Activated CD4-positive, alpha-beta T cell treated with anti-CD3 and anti-CD28 coated beads, Interleukin-2, Interleukin-4, amounts not matched to agents 100 ng/mL and 50 ng/mL, durations not matched to agents 16 hours and 8 hours (primary cell): ENCODE measurements at regions not wholly inside any gene's neighbourhood (a gene's known extent, or its start where the extent isn't known, plus 50 kb on each side); places are given as distances from the start of the nearest gene placed in this dataset.
"Not testable (repeated sequence)": the region's sequence is repeated elsewhere in the genome, so short reads cannot be mapped to it uniquely, and the experiment has no call there.

Experiments used
- DNase-seq: peaks from one replicate; pipeline ENCODE4 v3.0.0-alpha.2; 2020; ENCODE audit warnings: low spot score

GRCh38 chr9:129545876-129546275, 75.0 kb downstream of the C9orf50 start:
- DNase-seq, result not testable (repeated sequence)

GRCh38 chr9:129544761-129545160, 76.1 kb downstream of the C9orf50 start:
- no peak for DNase-seq

GRCh38 chr9:129542741-129543140, 78.2 kb downstream of the C9orf50 start:
- DNase-seq, result no peak

GRCh38 chr9:129541270-129541669, 79.6 kb downstream of the C9orf50 start:
- DNase-seq, result no peak

- DNase-seq, result no peak
These were observed 81.5 kb downstream of the C9orf50 start for GRCh38 chr9:129539446-129539845.

- DNase-seq, result not testable (repeated sequence)
These were observed 89.0 kb downstream of the C9orf50 start for GRCh38 chr9:129531860-129532402.

- DNase-seq, result not testable (repeated sequence)
These were observed 92.9 kb downstream of the C9orf50 start for GRCh38 chr9:129527955-129528354.

- DNase-seq, result no peak
These were observed 95.2 kb downstream of the C9orf50 start for GRCh38 chr9:129525656-129526196.

GRCh38 chr9:129524582-129525270, 96.2 kb downstream of the C9orf50 start:
- DNase-seq, result no peak

- DNase-seq, result no peak
These were observed 96.8 kb downstream of the C9orf50 start for GRCh38 chr9:129523943-129524581.

GRCh38 chr9:129522351-129522750, 98.5 kb downstream of the C9orf50 start:
- no peak for DNase-seq

GRCh38 chr9:129520082-129520481, 100.8 kb downstream of the C9orf50 start:
- DNase-seq, result no peak

GRCh38 chr9:129518074-129518473, 102.8 kb downstream of the C9orf50 start:
- no peak for DNase-seq

GRCh38 chr9:129517006-129517405, 103.9 kb downstream of the C9orf50 start:
- DNase-seq, result no peak

GRCh38 chr9:129514891-129515290, 106.0 kb downstream of the C9orf50 start:
- no peak for DNase-seq

GRCh38 chr9:129514497-129514867, 106.4 kb downstream of the C9orf50 start:
- no peak for DNase-seq

- DNase-seq, result no peak
These were observed 106.9 kb downstream of the C9orf50 start for GRCh38 chr9:129513856-129514496.

- DNase-seq, result no peak
These were observed 107.6 kb downstream of the C9orf50 start for GRCh38 chr9:129513282-129513681.

- no peak for DNase-seq
These were observed 109.5 kb downstream of the C9orf50 start for GRCh38 chr9:129511285-129511900.

GRCh38 chr9:129509533-129509928, 111.4 kb downstream of the C9orf50 start:
- DNase-seq, result no peak

- no peak for DNase-seq
These were observed 113.1 kb downstream of the C9orf50 start for GRCh38 chr9:129507805-129508204.

GRCh38 chr9:129506892-129507291, 114.0 kb downstream of the C9orf50 start:
- no peak for DNase-seq
